ENCODE measurements at regions not wholly inside any gene's neighbourhood (a gene's known extent, or its start where the extent isn't known, plus 50 kb on each side); places are given as distances from the start of the nearest gene placed in this dataset.

GRCh38 chr12:93226361-93226760 is 151.4 kb upstream of the NUDT4 start:
- H3F3A ChIP-seq (replicated peaks; ENCODE audit: low read depth), result no peaks in the 10 kb centered on the region
- H3K27ac ChIP-seq (ENCODE audit: low read depth), result no peak overlapping the region
- H4K20me1 ChIP-seq (replicated peaks; ENCODE audit: insufficient read depth), result no peaks in the 10 kb centered on the region
- H3K27me3 Mint-ChIP-seq (ENCODE audit: insufficient read depth, low read depth, poor library complexity), result no peaks in the 10 kb centered on the region
- no peak overlapping the region for H3K4me3 Mint-ChIP-seq
- no peak overlapping the region for H3K4me2 ChIP-seq
- no peak for DNase-seq (ENCODE audit: low spot score)
- no peak for ATAC-seq
- H3K9me2 ChIP-seq (ENCODE audit: insufficient read depth), result 0 out of 2 replicates have a peak, but pooled peaks cover 3% of the 10 kb centered on the region
- peaks cover 10% of the 10 kb centered on the region for H3K4me1 ChIP-seq (ENCODE audit: insufficient read depth)
- no peaks in the 10 kb centered on the region for H3K79me2 ChIP-seq (replicated peaks; ENCODE audit: insufficient read depth)
- peaks cover 3% of the 10 kb centered on the region; the same call in 2 of the 3 replicates for H3K36me3 Mint-ChIP-seq (ENCODE audit: low read depth)
- H3K9me3 Mint-ChIP-seq, result peaks cover 12% of the 10 kb centered on the region; the same call in 2 of the 3 replicates
- no peak overlapping the region for H2AFZ ChIP-seq
- H3K36me3 ChIP-seq (ENCODE audit: insufficient read depth), result no peaks in the 10 kb centered on the region
- no peak overlapping the region for H3K27ac Mint-ChIP-seq
- no peaks in the 10 kb centered on the region for H3K27me3 ChIP-seq (ENCODE audit: insufficient read depth)
- no peak for TF ChIP-seq JUNB (IDR thresholded peaks at IDR 0.05; ENCODE audit: unreplicated experiment)
- no peak for TF ChIP-seq NANOG (IDR thresholded peaks at IDR 0.05; ENCODE audit: borderline replicate concordance)
- TF ChIP-seq CREB1 (CRISPR knock-in tag; IDR thresholded peaks at IDR 0.05; ENCODE audit: low read depth), result no peak
- TF ChIP-seq EZH2phosphoT487 (IDR thresholded peaks at IDR 0.05; ENCODE audit: unreplicated experiment), result no peak
- TF ChIP-seq CTCF (conservative IDR thresholded peaks at IDR 0.05; ENCODE audit: low read depth in 2 of 2), result no peak
- no peak for TF ChIP-seq EZH2 (IDR thresholded peaks at IDR 0.05; ENCODE audit: low read depth, unreplicated experiment)
- TF ChIP-seq STAT1 (IDR thresholded peaks at IDR 0.05; ENCODE audit: unreplicated experiment), result no peak
- TF ChIP-seq ZNF114 (CRISPR knock-in tag; IDR thresholded peaks at IDR 0.05), result no peak
- no peak for TF ChIP-seq REST (IDR thresholded peaks at IDR 0.05; ENCODE audit: unreplicated experiment)
- TF ChIP-seq POLR2AphosphoS5 (IDR thresholded peaks at IDR 0.05; ENCODE audit: low read depth), result no peak
- no peak for TF ChIP-seq ZNF331 (CRISPR knock-in tag; IDR thresholded peaks at IDR 0.05; ENCODE audit: low read depth)
- no peak for TF ChIP-seq ZNF462 (CRISPR knock-in tag; IDR thresholded peaks at IDR 0.05)
- TF ChIP-seq, protein P1, sequence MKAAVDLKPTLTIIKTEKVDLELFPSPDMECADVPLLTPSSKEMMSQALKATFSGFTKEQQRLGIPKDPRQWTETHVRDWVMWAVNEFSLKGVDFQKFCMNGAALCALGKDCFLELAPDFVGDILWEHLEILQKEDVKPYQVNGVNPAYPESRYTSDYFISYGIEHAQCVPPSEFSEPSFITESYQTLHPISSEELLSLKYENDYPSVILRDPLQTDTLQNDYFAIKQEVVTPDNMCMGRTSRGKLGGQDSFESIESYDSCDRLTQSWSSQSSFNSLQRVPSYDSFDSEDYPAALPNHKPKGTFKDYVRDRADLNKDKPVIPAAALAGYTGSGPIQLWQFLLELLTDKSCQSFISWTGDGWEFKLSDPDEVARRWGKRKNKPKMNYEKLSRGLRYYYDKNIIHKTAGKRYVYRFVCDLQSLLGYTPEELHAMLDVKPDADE (IDR thresholded peaks at IDR 0.05), result no peak
- H3K4me3 ChIP-seq, result no peak overlapping the region
- peaks cover 10% of the 10 kb centered on the region; the same call in 2 of the 3 replicates for H3K4me1 Mint-ChIP-seq
